T47D (cell line): ENCODE measurements at regions not wholly inside any gene's neighbourhood (a gene's known extent, or its start where the extent isn't known, plus 50 kb on each side); places are given as distances from the start of the nearest gene placed in this dataset.
A peak's percentile ranks its signal among the peaks of the same experiment; 100 is the strongest.

Source experiments
- DNase-seq, 2 experiments: peaks; one replicate each; pipeline versions ENCODE4 v3.0.0 to v3.0.0-alpha.2; 2011 to 2012; ENCODE audit warnings: low read depth in 1 of 2, low spot score in 1 of 2
- JUND ChIP-seq: IDR thresholded peaks from 2 replicates; pipeline ENCODE4 v1.6.1; 2012; ENCODE audit warnings: low read depth
- in situ Hi-C: cut with HindIII; loops from 2 replicates; pipeline ENCODE4 v1.10.0; 2016; ENCODE audit warnings: low sequenced_read_pairs, low pct_unique_long_range_greater_than_20kb

DNA sequence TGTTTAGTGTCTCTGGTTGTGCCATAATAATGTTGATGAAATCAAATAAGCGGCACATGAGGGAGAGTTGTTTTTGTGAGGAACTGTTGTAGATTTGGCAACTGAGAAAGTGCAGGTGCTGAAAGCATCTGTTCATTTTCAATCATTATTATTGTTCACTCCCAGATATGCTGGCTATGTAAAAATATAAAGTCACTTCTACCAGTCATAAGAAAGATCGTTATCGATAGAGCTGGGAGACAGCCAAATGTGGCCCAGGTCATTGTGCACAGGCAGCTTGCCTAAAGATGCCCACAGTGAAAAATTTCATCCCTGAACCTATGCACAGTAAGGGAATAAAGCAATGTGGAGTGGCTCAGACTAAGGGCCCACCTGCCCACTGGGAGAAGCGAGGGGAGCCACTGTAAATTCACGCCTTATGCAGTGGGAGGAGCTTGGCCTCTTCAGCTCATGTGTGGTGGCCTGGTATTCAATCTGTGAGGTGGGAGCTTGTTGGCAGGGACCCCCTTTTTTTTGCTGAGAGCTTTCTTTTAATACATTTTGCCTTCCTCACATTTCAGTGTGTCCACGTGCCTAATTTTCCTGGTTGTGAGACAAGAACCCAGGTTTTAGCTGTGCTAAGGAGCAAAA, 1490.8 kb upstream of the TMEM132C start:
- in situ Hi-C loops = no loop called here
- TF ChIP-seq JUND = no peak
- no peak for DNase-seq

DNA sequence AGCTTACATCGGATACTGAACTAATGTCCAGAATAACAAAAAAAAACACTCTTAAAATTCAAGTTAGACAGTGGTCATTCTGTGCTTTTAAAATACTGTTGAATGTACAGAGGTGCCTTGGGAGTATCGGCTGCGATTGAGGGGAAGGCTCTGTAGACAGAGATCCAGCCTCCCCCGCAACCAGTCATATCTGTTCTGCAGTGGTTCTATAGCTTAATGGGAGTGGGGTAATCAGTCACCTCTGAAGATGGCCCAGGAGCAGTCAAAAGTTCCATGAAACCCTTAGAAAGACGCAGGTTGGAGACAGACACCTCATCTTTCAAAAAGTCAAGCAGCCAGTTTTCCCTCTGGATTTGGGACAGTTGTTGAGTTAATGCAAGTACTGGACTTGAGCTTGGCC, 1486.6 kb upstream of the TMEM132C start:
- in situ Hi-C loops = no loop called here
- no peak for TF ChIP-seq JUND
- no peak for DNase-seq

DNA sequence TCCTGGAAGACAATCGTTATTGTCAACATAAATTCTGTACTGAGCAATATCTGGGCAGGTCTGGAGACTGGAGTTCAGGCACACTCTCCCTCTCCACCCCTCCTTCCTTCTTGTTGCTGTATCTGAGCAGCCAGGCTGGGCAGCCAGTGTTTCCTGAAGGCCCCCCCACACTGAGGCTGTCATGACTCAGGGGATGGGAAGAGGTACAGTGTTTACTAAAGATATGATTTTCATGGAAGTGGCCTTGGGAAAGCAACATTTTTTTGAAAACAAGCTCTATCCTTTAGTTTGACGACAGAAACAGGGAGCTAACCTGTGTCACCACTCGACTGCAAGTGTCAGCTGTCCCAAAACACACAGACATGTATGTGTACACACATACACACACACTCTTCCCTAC, 1485.4 kb upstream of the TMEM132C start:
- TF ChIP-seq JUND = no peak
- in situ Hi-C loops = no loop called here
- DNase-seq = no peak

DNA sequence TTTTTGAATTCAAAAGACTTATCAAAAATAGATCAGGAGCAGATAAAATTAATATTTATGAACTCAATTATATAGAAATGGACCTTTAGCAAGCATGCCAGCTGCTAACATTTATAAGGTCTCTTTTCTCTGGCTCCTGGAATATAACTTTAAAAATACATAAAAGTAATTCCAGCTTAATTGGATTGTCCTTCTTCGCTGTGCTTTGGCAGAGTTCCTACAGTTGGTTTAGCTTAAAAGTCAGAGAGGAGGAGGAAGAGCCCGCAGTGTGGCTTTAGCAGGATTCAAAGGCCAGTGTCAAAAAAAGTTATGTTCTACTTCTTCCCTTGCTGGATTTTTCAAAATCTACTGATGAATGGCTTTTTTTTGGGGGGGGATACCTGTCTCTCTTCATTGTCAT, 1484.9 kb upstream of the TMEM132C start:
- no peak for DNase-seq
- in situ Hi-C loops = no loop called here
- TF ChIP-seq JUND = no peak

DNA sequence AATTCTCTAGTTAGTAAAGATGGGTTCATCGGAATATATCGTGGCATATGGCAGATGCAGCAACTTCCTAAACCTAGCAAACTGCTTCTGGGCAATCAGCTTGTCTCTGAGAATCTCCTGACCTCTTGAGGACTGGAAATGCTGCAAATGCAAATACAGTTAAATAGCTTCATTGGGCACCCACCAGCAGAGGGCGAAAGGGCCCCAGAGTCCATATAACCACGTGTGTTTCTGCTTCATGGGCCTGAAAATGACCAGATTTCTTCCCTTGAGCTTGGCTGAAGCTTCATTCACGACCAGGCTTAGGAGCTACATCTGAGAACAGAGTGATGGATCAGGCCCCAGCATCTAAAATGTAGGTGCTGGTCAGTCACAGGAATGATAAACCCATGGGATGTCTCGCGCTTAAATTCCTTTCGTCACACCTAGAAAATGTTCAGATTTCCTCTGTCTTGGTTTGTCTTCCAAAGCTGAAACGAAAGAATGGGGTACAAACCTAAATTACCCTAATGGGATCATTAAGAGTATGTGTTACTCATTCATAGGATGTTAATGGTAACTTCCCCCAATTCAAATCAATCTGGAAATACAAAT, 1482.5 kb upstream of the TMEM132C start:
- in situ Hi-C loops = no loop called here
- DNase-seq = peak; percentile 23 to 76
- TF ChIP-seq JUND = no peak

DNA sequence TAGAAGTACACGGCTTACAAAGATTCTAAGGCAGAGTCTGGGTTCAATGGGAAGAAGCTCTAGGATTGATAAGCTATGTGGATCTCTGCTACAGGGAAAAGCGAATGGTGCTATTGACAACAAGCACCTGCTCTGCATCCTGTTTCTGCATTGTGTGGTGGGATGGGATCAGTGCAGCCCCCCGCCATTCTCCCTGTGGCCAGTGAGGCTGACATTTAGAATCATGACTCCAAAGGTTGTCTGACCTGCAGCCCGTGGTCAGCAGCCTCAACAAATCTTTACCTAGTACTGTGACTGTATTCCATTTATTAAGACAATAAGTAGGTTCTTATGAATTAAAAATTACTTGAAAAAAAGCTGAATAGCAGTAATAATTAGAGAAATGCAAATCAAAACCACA, 1477.0 kb upstream of the TMEM132C start:
- in situ Hi-C loops = no loop called here
- DNase-seq = no peak
- TF ChIP-seq JUND = no peak

DNA sequence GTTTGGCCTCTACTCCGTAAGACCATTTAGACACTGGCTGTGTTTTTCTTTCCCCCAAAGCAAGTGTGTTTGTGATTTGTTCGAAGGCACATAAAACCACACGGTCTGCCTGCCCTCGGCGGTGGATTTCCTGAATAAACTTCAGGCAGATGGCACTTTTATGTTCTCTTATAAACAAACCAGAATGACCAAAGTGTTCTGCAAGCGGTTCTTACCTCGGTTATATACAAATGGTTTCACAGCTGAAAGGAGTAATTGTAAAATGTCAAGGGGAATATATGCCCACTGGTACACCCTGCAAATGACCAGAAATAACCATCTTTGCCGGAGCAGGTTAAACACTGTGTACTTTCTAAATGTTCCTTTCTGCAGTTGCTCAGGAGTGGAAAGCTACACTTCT, 1475.8 kb upstream of the TMEM132C start:
- no peak for DNase-seq
- in situ Hi-C loops = no loop called here
- no peak for TF ChIP-seq JUND

DNA sequence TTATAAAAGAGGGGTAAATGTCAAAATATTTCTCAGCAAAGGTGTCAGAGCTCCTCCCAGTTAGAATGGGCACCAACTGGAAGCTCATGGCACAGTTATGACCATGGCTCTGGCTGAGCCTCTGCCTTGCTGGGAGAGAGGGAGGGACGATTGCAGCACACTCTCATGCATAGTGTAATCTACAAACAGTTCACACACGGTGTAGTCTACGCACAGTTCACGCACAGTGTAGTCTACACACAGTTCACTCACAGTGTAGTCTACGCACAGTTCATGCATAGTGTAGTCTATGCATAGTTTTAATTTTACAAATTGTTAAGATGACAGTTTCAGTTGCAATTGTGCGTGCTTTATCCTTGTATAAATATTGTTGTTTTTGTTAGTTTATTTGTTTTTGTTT, 1474.6 kb upstream of the TMEM132C start:
- DNase-seq = no peak
- in situ Hi-C loops = no loop called here
- TF ChIP-seq JUND = no peak

DNA sequence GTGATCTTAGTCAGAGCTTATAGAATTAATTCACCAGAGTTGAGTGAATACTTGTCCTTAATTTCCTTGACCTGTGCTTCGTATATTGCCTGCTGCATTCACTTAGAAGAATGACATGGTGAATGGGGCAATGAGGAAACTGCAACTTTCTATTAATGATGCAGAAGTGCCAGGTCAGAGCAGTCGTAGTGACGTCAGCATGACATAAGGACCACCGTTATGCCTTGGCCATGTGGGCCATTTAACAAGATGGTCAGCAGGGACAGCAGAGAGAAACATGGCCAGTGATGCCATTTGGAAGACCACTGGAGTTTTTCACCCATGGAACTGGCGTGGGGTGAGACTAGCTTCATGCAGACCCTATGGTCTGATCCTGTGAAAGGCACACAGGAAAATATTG, 1469.4 kb upstream of the TMEM132C start:
- in situ Hi-C loops = no loop called here
- DNase-seq = no peak
- TF ChIP-seq JUND = no peak

DNA sequence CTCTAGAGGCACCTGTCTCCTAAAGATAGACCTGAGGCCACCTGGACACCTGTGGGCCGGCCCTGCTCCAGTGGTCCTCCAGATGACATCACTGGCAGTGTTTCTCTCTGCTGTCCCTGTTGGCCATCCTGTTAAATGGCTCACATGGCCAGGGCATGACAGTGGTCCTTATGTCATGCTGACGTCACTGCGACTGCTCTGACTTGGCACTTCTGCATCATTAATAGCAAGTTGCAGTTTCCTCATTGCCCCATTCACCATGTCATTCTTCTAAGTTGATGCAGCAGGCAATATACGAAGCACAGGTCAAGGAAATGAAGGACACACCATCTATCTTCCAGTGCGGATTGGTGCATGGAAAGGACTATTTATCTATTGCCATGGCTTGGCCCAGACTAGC, 1468.5 kb upstream of the TMEM132C start:
- TF ChIP-seq JUND = no peak
- no peak for DNase-seq
- in situ Hi-C loops = no loop called here

DNA sequence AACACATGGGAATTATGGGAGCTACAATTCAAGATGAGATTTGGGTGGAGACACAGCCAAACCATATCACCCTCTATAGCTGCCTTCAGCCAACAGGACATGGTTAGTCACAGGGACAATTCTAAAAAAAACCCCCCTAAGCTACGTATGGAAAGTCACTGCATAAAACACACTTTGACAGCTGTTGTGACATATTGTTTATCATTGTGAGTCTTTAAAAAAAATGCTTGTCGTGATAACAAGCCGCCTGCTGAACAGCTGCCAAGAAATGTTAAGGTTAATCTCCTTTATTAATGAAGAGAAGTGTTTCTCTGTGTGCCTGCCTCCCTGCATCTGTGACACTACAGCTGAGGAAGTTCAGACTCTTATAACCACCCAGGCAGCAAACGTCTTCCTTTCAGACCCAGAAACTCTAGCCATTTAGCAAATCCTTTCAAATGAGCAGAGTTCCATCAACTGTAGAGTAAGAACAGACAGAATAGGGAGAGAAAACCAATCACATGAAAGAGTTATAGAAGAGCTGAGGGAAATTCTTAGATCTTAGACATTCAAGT, 1459.6 kb upstream of the TMEM132C start:
- no peak for TF ChIP-seq JUND
- DNase-seq = no peak
- in situ Hi-C loops = no loop called here

DNA sequence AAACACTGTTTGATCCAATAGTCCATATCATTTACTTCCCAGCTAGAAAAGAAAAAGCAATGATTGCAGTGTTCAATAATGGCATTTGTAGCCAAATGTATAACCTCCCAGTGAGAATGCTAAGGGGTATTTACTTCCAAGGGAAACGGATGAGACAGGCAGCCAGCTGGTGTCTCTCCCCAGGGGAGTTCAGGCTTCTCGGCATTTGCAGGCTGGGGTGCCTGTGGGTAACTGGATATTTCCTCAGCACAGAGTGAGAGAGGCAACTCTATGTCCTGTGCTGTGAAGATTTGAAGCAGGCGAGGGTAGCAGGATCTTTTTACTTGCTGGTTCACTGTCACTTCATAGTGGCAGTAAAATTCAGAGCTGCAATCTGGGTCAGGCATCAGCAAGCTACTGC, 1455.6 kb upstream of the TMEM132C start:
- no peak for DNase-seq
- in situ Hi-C loops = no loop called here
- no peak for TF ChIP-seq JUND

DNA sequence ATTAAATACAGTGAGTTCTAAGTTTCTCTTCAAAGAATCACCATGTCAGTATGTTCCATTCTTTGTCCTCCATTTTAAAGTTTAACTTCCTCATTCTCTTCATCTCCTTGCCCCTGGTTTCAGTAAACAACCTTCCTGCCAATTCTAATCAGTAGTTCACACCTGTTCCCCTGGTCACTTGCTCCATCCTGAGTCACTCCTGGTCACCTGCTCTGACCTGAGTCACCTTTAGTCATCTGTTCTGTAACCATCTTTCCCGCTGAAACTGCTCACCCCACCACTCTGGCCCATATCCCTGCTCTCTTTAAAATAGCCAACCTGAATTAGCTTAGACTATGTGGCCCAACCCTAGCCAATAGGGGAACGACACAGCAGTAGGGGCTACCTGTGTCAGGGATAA, 1447.4 kb upstream of the TMEM132C start:
- in situ Hi-C loops = no loop called here
- no peak for DNase-seq
- no peak for TF ChIP-seq JUND
